ENCODE measurements at regions not wholly inside any gene's neighbourhood (a gene's known extent, or its start where the extent isn't known, plus 50 kb on each side); places are given as distances from the start of the nearest gene placed in this dataset.

DNA sequence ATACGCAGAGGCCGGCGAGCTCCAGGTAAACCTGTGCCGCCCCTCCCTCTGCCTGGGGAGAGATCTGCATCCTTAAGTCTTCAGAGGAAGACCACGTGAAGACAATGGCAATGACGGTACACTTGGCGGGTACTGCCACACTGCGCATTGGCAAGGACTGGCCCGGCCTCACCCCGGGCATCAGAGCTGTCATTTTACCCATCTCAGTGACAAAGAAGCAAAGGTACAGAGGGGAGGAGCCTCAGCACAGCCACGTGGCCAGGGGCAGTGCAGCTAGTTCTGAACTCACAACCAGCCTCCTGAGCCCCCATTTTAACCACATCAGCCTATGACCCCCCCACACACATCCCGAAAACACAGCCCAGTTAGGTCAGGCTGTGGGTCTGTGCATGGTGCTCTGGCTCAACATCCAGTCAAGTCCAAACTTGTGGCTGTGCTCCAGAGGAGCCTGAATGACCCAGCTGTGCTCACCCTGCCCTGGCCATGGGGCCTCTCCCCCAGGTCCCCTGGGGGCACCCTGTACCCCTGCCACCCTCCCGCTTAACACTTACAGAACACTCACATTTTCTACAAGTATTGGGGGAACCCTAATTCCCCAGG, 80.6 kb downstream of the C16orf95 start:
- TF ChIP-seq, protein P1, sequence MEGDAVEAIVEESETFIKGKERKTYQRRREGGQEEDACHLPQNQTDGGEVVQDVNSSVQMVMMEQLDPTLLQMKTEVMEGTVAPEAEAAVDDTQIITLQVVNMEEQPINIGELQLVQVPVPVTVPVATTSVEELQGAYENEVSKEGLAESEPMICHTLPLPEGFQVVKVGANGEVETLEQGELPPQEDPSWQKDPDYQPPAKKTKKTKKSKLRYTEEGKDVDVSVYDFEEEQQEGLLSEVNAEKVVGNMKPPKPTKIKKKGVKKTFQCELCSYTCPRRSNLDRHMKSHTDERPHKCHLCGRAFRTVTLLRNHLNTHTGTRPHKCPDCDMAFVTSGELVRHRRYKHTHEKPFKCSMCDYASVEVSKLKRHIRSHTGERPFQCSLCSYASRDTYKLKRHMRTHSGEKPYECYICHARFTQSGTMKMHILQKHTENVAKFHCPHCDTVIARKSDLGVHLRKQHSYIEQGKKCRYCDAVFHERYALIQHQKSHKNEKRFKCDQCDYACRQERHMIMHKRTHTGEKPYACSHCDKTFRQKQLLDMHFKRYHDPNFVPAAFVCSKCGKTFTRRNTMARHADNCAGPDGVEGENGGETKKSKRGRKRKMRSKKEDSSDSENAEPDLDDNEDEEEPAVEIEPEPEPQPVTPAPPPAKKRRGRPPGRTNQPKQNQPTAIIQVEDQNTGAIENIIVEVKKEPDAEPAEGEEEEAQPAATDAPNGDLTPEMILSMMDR (IDR thresholded peaks at IDR 0.05) = no peak
- no peak for TF ChIP-seq POLR2AphosphoS5 (IDR thresholded peaks at IDR 0.05; ENCODE audit: insufficient read depth in 1 of 2, low read depth in 1 of 2)

Data from vagina (tissue), 2 donors.